ENCODE measurements at regions not wholly inside any gene's neighbourhood (a gene's known extent, or its start where the extent isn't known, plus 50 kb on each side); places are given as distances from the start of the nearest gene placed in this dataset.
A peak's percentile ranks its signal among the peaks of the same experiment; 100 is the strongest.

GRCh38 chr16:85495823-85496538 is 117.1 kb upstream of the GSE1 start:
- Histone ChIP-seq H2AFZ (ENCODE audit: low read length) (no peak overlapping the region), H3K9me3 (ENCODE audit: low read length) (no peaks in the 10 kb centered on the region), H3K27me3 (ENCODE audit: control insufficient read depth in 1 of 2, insufficient read depth in 2 of 2, low read length in 2 of 2) (peaks cover 0 to 2% of the 10 kb centered on the region in 2 experiments; a peak in 1 of 5 replicates), H3K4me2 (ENCODE audit: low read depth, low read length) (no peak overlapping the region), H3K4me3 (replicated peaks in 1 of 3; ENCODE audit: insufficient read depth in 1 of 3, low read depth in 2 of 3, low read length in 3 of 3) (no peak overlapping the region), H3K4me1 (ENCODE audit: insufficient read depth, low read length) (peaks cover 30% of the 10 kb centered on the region), H3K9ac (ENCODE audit: insufficient read depth, low read depth, low read length) (no peak overlapping the region), H3K36me3 (replicated peaks in 1 of 2; ENCODE audit: control insufficient read depth in 1 of 2, insufficient read depth in 2 of 2, low read length in 2 of 2) (no peaks in the 10 kb centered on the region), H3K79me2 (ENCODE audit: insufficient read depth, low read length) (no peaks in the 10 kb centered on the region), H3K27ac (ENCODE audit: extremely low read length, insufficient read depth, low read length) (no peak overlapping the region), H4K20me1 (ENCODE audit: insufficient read depth, low read length) (no peaks in the 10 kb centered on the region)
- DNase-seq (ENCODE audit: low spot score) (no peak), ATAC-seq (no peak), FAIRE-seq (no peak)
- ChIA-PET CTCF (ENCODE audit: low intra/inter-chr PET ratio, low total read pairs) (no interaction called here), POLR2A (interaction anchor here (0.9 to 6.0 kb wide), 4 partner anchors 19 to 61 kb away, joined by 4 to 35 read pairs (median 4); no protein-coding TSS in a partner anchor)
- in situ Hi-C loops (cut with HindIII; ENCODE audit: extremely low pct_ligation_motif_present, low pct_unique_long_range_greater_than_20kb), result no loop called here
- WGBS (ENCODE audit: low lambda C conversion rate), result 82% methylated on average over 38 of the region's 40 CpGs
- TF ChIP-seq BRCA1 (CRISPR knock-in tag; IDR thresholded peaks at IDR 0.05) (no peak), ZNF768 (CRISPR knock-in tag; IDR thresholded peaks at IDR 0.05) (peak; percentile 23; the same call in 1 of the 2 replicates), ISL2 (CRISPR knock-in tag; IDR thresholded peaks at IDR 0.05) (no peak)
- BruUV-seq (replicated peaks), result no TSS peak
- intact Hi-C loops (cut with micrococcal nuclease; ENCODE audit: unreplicated experiment), result no loop called here

GRCh38 chr16:85497622-85498314 is 115.4 kb upstream of the GSE1 start:
- FAIRE-seq, result no peak
- in situ Hi-C loops (cut with HindIII; ENCODE audit: extremely low pct_ligation_motif_present, low pct_unique_long_range_greater_than_20kb) (no loop called here), intact Hi-C loops (cut with micrococcal nuclease; ENCODE audit: unreplicated experiment) (no loop called here)
- Histone ChIP-seq H3K9me3 (ENCODE audit: low read length) (no peaks in the 10 kb centered on the region), H3K9ac (ENCODE audit: insufficient read depth, low read depth, low read length) (no peak overlapping the region), H3K27ac (ENCODE audit: extremely low read length, insufficient read depth, low read length) (no peak overlapping the region), H3K79me2 (ENCODE audit: insufficient read depth, low read length) (no peaks in the 10 kb centered on the region), H4K20me1 (ENCODE audit: insufficient read depth, low read length) (no peaks in the 10 kb centered on the region), H3K36me3 (replicated peaks in 1 of 2; ENCODE audit: control insufficient read depth in 1 of 2, insufficient read depth in 2 of 2, low read length in 2 of 2) (no peaks in the 10 kb centered on the region), H2AFZ (ENCODE audit: low read length) (no peak overlapping the region), H3K4me3 (replicated peaks in 1 of 3; ENCODE audit: insufficient read depth in 1 of 3, low read depth in 2 of 3, low read length in 3 of 3) (no peak overlapping the region), H3K27me3 (ENCODE audit: control insufficient read depth in 1 of 2, insufficient read depth in 2 of 2, low read length in 2 of 2) (no peaks in the 10 kb centered on the region; a peak in 1 of 5 replicates), H3K4me1 (ENCODE audit: insufficient read depth, low read length) (peaks cover 20% of the 10 kb centered on the region), H3K4me2 (ENCODE audit: low read depth, low read length) (no peak overlapping the region)
- no TSS peak for BruUV-seq (replicated peaks)
- ChIA-PET CTCF (ENCODE audit: low intra/inter-chr PET ratio, low total read pairs) (no interaction called here), POLR2A (interaction anchor here (1.4 kb wide), 1 partner anchor 17 kb away, joined by 5 read pairs; no protein-coding TSS in a partner anchor)
- no peak for DNase-seq (ENCODE audit: low spot score)
- no peak for ATAC-seq
- WGBS (ENCODE audit: low lambda C conversion rate), result 86% methylated on average over 12 of the region's 17 CpGs
- TF ChIP-seq ZNF557 (CRISPR knock-in tag; IDR thresholded peaks at IDR 0.05) (no peak), HES4 (CRISPR knock-in tag; IDR thresholded peaks at IDR 0.05; ENCODE audit: borderline replicate concordance) (no peak), SP1 (IDR thresholded peaks at IDR 0.05) (no peak), SP1 (CRISPR knock-in tag; IDR thresholded peaks at IDR 0.05) (no peak), FOSL2 (CRISPR knock-in tag; IDR thresholded peaks at IDR 0.05) (no peak), KDM5B (CRISPR knock-in tag; IDR thresholded peaks at IDR 0.05; ENCODE audit: borderline replicate concordance) (no peak), ZMAT3 (CRISPR knock-in tag; conservative IDR thresholded peaks at IDR 0.05) (no peak), AGO2 (optimal IDR thresholded peaks at IDR 0.05; ENCODE audit: low read depth, low read length) (no peak), MAFG (CRISPR knock-in tag; IDR thresholded peaks at IDR 0.05) (no peak), ZNF556 (CRISPR knock-in tag; IDR thresholded peaks at IDR 0.05; ENCODE audit: borderline replicate concordance) (no peak), PHB2 (IDR thresholded peaks at IDR 0.05; ENCODE audit: partially characterized antibody) (no peak), ZNF781 (CRISPR knock-in tag; IDR thresholded peaks at IDR 0.05; ENCODE audit: borderline replicate concordance, not compliant biosample characterization) (no peak), GRHL1 (CRISPR knock-in tag; conservative IDR thresholded peaks at IDR 0.05) (no peak), HNRNPLL (IDR thresholded peaks at IDR 0.05; ENCODE audit: low read depth, low read length, poor library complexity, severe bottlenecking) (no peak), ZNF83 (CRISPR knock-in tag; IDR thresholded peaks at IDR 0.05; ENCODE audit: borderline replicate concordance) (no peak)
